KMS-11 (cell line): ENCODE measurements at regions not wholly inside any gene's neighbourhood (a gene's known extent, or its start where the extent isn't known, plus 50 kb on each side); places are given as distances from the start of the nearest gene placed in this dataset.

Source experiments
- H2AFZ ChIP-seq: fragments of 200-600 bp; sonication (generic); 2 replicates; pipeline ENCODE4 v1.6.1; 2016; ENCODE audit warnings: antibody characterized with exemption, mixed run types, low read depth
- H3K27ac ChIP-seq: fragments of 200-600 bp; sonication (generic); 2 replicates; pipeline ENCODE4 v1.6.1; 2016; ENCODE audit warnings: mild to moderate bottlenecking, mixed run types
- H3K27me3 ChIP-seq: fragments of 200-600 bp; sonication (generic); 2 replicates; pipeline ENCODE4 v1.6.1; 2017; ENCODE audit warnings: mild to moderate bottlenecking, low read depth, mixed run types, moderate library complexity; ENCODE audit not compliant: insufficient read depth
- H3K36me3 ChIP-seq: fragments of 200-600 bp; sonication (generic); 2 replicates; pipeline ENCODE4 v1.6.1; 2017; ENCODE audit warnings: mild to moderate bottlenecking, mixed run types; ENCODE audit not compliant: insufficient read depth
- H3K4me1 ChIP-seq: fragments of 200-600 bp; sonication (generic); 2 replicates; pipeline ENCODE4 v1.6.1; 2016; ENCODE audit warnings: mild to moderate bottlenecking, low read depth, mixed run types; ENCODE audit not compliant: poor library complexity, severe bottlenecking
- H3K4me2 ChIP-seq: fragments of 200-600 bp; sonication (generic); 2 replicates; pipeline ENCODE4 v1.7.0; 2016; ENCODE audit warnings: mild to moderate bottlenecking, mixed run types
- H3K4me3 ChIP-seq: fragments of 200-600 bp; sonication (generic); IDR thresholded peaks from 2 replicates; pipeline ENCODE4 v1.6.1; 2017; ENCODE audit warnings: low read depth, low read length, mixed read lengths; ENCODE audit not compliant: insufficient read depth
- H3K79me2 ChIP-seq: fragments of 200-600 bp; sonication (generic); 2 replicates; pipeline ENCODE4 v1.6.1; 2016; ENCODE audit warnings: low read depth, mixed run types; ENCODE audit not compliant: insufficient read depth
- H3K9ac ChIP-seq: fragments of 200-600 bp; sonication (generic); 2 replicates; pipeline ENCODE4 v1.6.1; 2016; ENCODE audit warnings: mild to moderate bottlenecking, mixed run types
- H4K20me1 ChIP-seq: fragments of 200-600 bp; sonication (generic); 2 replicates; pipeline ENCODE4 v1.6.1; 2016; ENCODE audit warnings: mild to moderate bottlenecking, mixed run types; ENCODE audit not compliant: insufficient read depth
- CTCF ChIP-seq: fragments of 200-600 bp; sonication (generic); conservative IDR thresholded peaks from 2 replicates; pipeline ENCODE4 v1.6.1; 2017; ENCODE audit warnings: low read depth, mild to moderate bottlenecking, antibody characterized with exemption, low read length, moderate library complexity, mixed read lengths

GRCh38 chr14:28671425-28671824 lies 95.2 kb upstream of the FOXG1 start:
- no peak overlapping the region for H3K9ac ChIP-seq
- H3K79me2 ChIP-seq: no peaks in the 10 kb centered on the region
- H3K4me2 ChIP-seq: no peak overlapping the region
- no peaks in the 10 kb centered on the region for H3K4me1 ChIP-seq
- no peak overlapping the region for H2AFZ ChIP-seq
- H3K27ac ChIP-seq: no peak overlapping the region
- H3K36me3 ChIP-seq: no peaks in the 10 kb centered on the region
- no peak for TF ChIP-seq CTCF
- H3K27me3 ChIP-seq: no peaks in the 10 kb centered on the region
- no peaks in the 10 kb centered on the region for H4K20me1 ChIP-seq
- H3K4me3 ChIP-seq: no peak overlapping the region

- no peak for TF ChIP-seq CTCF
Measured at GRCh38 chr14:28673056-28673455, 93.5 kb upstream of the FOXG1 start.

GRCh38 chr14:28676479-28676878 lies 90.1 kb upstream of the FOXG1 start:
- H2AFZ ChIP-seq: no peak overlapping the region
- no peaks in the 10 kb centered on the region for H3K4me1 ChIP-seq
- H3K27ac ChIP-seq: no peak overlapping the region
- H3K36me3 ChIP-seq: no peaks in the 10 kb centered on the region
- no peak overlapping the region for H3K9ac ChIP-seq
- no peaks in the 10 kb centered on the region for H3K27me3 ChIP-seq
- no peak overlapping the region for H3K4me2 ChIP-seq
- TF ChIP-seq CTCF: no peak
- no peak overlapping the region for H3K4me3 ChIP-seq
- H4K20me1 ChIP-seq: no peaks in the 10 kb centered on the region
- H3K79me2 ChIP-seq: no peaks in the 10 kb centered on the region

More at GRCh38 chr14:28673056-28673455, 93.5 kb upstream of the FOXG1 start:
- Histone ChIP-seq H3K4me3 (no peak overlapping the region), H4K20me1 (no peaks in the 10 kb centered on the region), H3K9ac (no peak overlapping the region), H2AFZ (no peak overlapping the region), H3K27ac (no peak overlapping the region), H3K4me2 (no peak overlapping the region), H3K27me3 (no peaks in the 10 kb centered on the region), H3K4me1 (no peaks in the 10 kb centered on the region), H3K36me3 (no peaks in the 10 kb centered on the region), H3K79me2 (no peaks in the 10 kb centered on the region)

- no peak for TF ChIP-seq CTCF
Measured at GRCh38 chr14:28677381-28677780, 89.2 kb upstream of the FOXG1 start.

More at GRCh38 chr14:28677381-28677780, 89.2 kb upstream of the FOXG1 start:
- H3K4me2 ChIP-seq: no peak overlapping the region
- no peak overlapping the region for H3K9ac ChIP-seq
- H2AFZ ChIP-seq: no peak overlapping the region
- no peaks in the 10 kb centered on the region for H3K4me1 ChIP-seq
- H3K36me3 ChIP-seq: no peaks in the 10 kb centered on the region
- no peaks in the 10 kb centered on the region for H4K20me1 ChIP-seq
- H3K79me2 ChIP-seq: no peaks in the 10 kb centered on the region
- H3K27ac ChIP-seq: no peak overlapping the region
- H3K27me3 ChIP-seq: no peaks in the 10 kb centered on the region
- no peak overlapping the region for H3K4me3 ChIP-seq
